ENCODE measurements at regions not wholly inside any gene's neighbourhood (a gene's known extent, or its start where the extent isn't known, plus 50 kb on each side); places are given as distances from the start of the nearest gene placed in this dataset.

GRCh38 chr6:91717094-91717493 lies 1130.2 kb upstream of the MAP3K7 start:
- TF ChIP-seq CTCF (conservative IDR thresholded peaks at IDR 0.05; ENCODE audit: low read depth, low read length) (no peak), EZH2 (IDR thresholded peaks at IDR 0.05; ENCODE audit: borderline replicate concordance, low read depth, low read length, poor library complexity, severe bottlenecking) (no peak)

All from A673 (cell line).